ENCODE measurements at regions not wholly inside any gene's neighbourhood (a gene's known extent, or its start where the extent isn't known, plus 50 kb on each side); places are given as distances from the start of the nearest gene placed in this dataset.

DNA sequence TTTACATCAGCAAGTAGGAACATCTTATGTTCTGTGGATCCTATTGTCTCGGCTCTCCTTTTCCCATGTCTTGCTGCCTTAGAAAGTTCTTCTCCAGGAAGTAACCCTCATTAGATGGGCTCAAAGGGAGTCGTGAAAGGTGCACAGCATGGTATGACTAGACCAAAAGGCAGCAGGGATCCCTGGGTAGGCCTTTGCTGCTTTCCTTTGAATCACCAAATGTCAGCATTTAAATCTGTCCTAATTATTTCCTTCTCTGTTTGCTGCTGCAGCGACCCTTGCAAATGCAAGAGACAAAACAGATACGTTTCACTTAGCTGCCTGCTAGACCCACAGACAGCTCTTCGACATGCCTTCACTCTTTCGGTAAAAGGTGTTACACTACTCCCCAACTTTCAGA lies 218.4 kb downstream of the ACTL7B start:
- Histone ChIP-seq H3K4me3 (ENCODE audit: low read depth, low read length) (no peak overlapping the region), H3K36me3 (ENCODE audit: control insufficient read depth, insufficient read depth, low read length) (no peaks in the 10 kb centered on the region), H3K9ac (ENCODE audit: low read depth, low read length) (no peak overlapping the region), H3K4me1 (ENCODE audit: control insufficient read depth, insufficient read depth, low read length) (peaks cover 5% of the 10 kb centered on the region), H3K9me3 (ENCODE audit: control insufficient read depth, insufficient read depth, low read length) (no peaks in the 10 kb centered on the region), H3K27me3 (ENCODE audit: control insufficient read depth, insufficient read depth, low read length) (no peaks in the 10 kb centered on the region)

- no peaks in the 10 kb centered on the region for H3K9me3 ChIP-seq (ENCODE audit: control insufficient read depth, insufficient read depth, low read length)
- H3K36me3 ChIP-seq (ENCODE audit: control insufficient read depth, insufficient read depth, low read length): no peaks in the 10 kb centered on the region
- no peaks in the 10 kb centered on the region for H3K27me3 ChIP-seq (ENCODE audit: control insufficient read depth, insufficient read depth, low read length)
- H3K4me1 ChIP-seq (ENCODE audit: control insufficient read depth, insufficient read depth, low read length): peaks cover 5% of the 10 kb centered on the region
- no peak overlapping the region for H3K4me3 ChIP-seq (ENCODE audit: low read depth, low read length)
- no peak overlapping the region for H3K9ac ChIP-seq (ENCODE audit: low read depth, low read length)
Observed at GRCh38 chr9:108636013-108636412, 219.8 kb downstream of the ACTL7B start.

DNA sequence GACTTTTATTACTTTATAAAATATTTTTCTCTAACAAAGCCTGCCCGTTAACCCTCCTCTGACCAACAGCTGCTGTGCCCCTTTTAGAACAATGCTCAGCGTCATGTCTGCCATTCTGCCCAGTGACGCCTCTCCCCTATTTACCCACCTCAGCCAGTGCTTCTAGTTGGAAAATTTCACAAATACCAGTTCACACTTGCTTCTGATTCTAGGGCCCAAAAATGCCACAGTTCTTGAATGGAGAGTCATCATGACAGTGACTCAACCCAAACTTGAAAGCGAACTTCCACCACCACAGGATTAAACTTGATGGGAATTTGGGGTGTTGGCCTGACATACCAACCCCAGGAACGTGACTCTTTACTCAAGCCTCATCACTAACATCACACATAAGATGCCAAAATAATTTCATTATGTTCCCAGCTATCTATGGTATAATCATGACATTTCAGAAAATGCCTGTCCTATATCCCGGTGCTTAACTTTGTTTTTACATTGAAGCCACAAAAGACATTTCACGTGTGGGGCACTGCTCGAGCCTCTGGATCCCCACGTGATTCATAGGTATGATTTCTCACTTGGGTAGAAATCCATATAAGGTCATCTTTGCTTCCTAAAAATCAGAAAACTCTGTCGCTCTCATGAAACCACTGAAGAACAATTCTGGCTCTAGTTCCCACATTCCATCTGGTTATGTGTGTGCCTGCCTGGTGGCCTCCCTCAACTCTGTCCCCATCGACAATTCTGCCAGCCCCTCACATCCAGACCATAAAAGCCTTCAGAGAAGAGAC lies 220.9 kb downstream of the ACTL7B start:
- H3K9me3 ChIP-seq (ENCODE audit: control insufficient read depth, insufficient read depth, low read length): no peaks in the 10 kb centered on the region
- H3K36me3 ChIP-seq (ENCODE audit: control insufficient read depth, insufficient read depth, low read length): no peaks in the 10 kb centered on the region
- no peak overlapping the region for H3K4me3 ChIP-seq (ENCODE audit: low read depth, low read length)
- no peaks in the 10 kb centered on the region for H3K27me3 ChIP-seq (ENCODE audit: control insufficient read depth, insufficient read depth, low read length)
- H3K4me1 ChIP-seq (ENCODE audit: control insufficient read depth, insufficient read depth, low read length): peaks cover 5% of the 10 kb centered on the region
- H3K9ac ChIP-seq (ENCODE audit: low read depth, low read length): no peak overlapping the region

DNA sequence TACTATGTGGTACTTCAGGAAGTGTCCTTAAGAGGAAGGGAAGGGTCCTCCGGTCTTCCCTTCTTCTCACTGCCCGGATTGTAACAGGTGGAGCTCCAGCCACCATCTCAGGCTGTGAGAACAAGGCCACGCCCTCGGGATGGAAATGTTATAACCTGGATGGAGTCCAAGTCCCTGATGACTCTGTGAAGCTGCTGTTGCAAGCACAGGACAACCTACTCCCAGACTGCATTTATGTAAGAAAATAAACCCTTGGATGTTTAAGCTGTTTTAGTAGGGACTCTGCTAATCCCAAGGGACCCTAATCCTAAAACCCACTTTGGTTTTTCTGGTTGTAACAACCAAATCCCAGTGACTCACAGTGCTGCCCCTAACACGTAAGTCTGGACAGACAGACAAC lies 221.6 kb downstream of the ACTL7B start:
- Histone ChIP-seq H3K9me3 (ENCODE audit: control insufficient read depth, insufficient read depth, low read length) (no peaks in the 10 kb centered on the region), H3K4me3 (ENCODE audit: low read depth, low read length) (no peak overlapping the region), H3K4me1 (ENCODE audit: control insufficient read depth, insufficient read depth, low read length) (peaks cover 5% of the 10 kb centered on the region), H3K36me3 (ENCODE audit: control insufficient read depth, insufficient read depth, low read length) (no peaks in the 10 kb centered on the region), H3K9ac (ENCODE audit: low read depth, low read length) (no peak overlapping the region), H3K27me3 (ENCODE audit: control insufficient read depth, insufficient read depth, low read length) (no peaks in the 10 kb centered on the region)

GRCh38 chr9:108631496-108632285 lies 224.1 kb downstream of the ACTL7B start:
- Histone ChIP-seq H3K9me3 (ENCODE audit: control insufficient read depth, insufficient read depth, low read length) (no peaks in the 10 kb centered on the region), H3K36me3 (ENCODE audit: control insufficient read depth, insufficient read depth, low read length) (no peaks in the 10 kb centered on the region), H3K4me3 (ENCODE audit: low read depth, low read length) (no peak overlapping the region), H3K27me3 (ENCODE audit: control insufficient read depth, insufficient read depth, low read length) (no peaks in the 10 kb centered on the region), H3K9ac (ENCODE audit: low read depth, low read length) (no peak overlapping the region), H3K4me1 (ENCODE audit: control insufficient read depth, insufficient read depth, low read length) (no peaks in the 10 kb centered on the region)

- H3K4me1 ChIP-seq (ENCODE audit: control insufficient read depth, insufficient read depth, low read length): no peaks in the 10 kb centered on the region
- no peak overlapping the region for H3K4me3 ChIP-seq (ENCODE audit: low read depth, low read length)
- H3K9me3 ChIP-seq (ENCODE audit: control insufficient read depth, insufficient read depth, low read length): no peaks in the 10 kb centered on the region
- no peaks in the 10 kb centered on the region for H3K27me3 ChIP-seq (ENCODE audit: control insufficient read depth, insufficient read depth, low read length)
- H3K36me3 ChIP-seq (ENCODE audit: control insufficient read depth, insufficient read depth, low read length): no peaks in the 10 kb centered on the region
- no peak overlapping the region for H3K9ac ChIP-seq (ENCODE audit: low read depth, low read length)
Observed at GRCh38 chr9:108628316-108628715, 227.5 kb downstream of the ACTL7B start.

DNA sequence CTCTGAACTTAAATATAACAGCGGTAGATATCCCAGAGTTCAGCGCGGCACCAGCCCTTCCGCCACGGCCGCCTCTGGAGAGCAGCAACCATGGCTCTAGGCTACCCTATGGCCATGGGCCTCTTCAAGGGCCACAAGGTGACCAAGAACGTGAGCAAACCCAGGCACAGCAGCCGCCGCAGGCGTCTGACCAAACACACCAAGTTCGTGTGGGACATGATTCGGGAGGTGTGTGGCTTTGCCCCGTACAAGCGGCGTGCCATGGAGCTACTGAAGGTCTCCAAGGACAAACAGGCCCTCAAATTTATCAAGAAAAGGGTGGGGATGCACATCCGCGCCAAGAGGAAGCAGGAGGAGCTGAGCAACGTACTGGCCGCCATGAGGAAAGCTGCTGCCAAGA lies 229.0 kb downstream of the ACTL7B start:
- Histone ChIP-seq H3K27me3 (ENCODE audit: control insufficient read depth, insufficient read depth, low read length) (no peaks in the 10 kb centered on the region), H3K9ac (ENCODE audit: low read depth, low read length) (no peak overlapping the region), H3K36me3 (ENCODE audit: control insufficient read depth, insufficient read depth, low read length) (no peaks in the 10 kb centered on the region), H3K9me3 (ENCODE audit: control insufficient read depth, insufficient read depth, low read length) (no peaks in the 10 kb centered on the region), H3K4me1 (ENCODE audit: control insufficient read depth, insufficient read depth, low read length) (no peaks in the 10 kb centered on the region), H3K4me3 (ENCODE audit: low read depth, low read length) (no peak overlapping the region)

- Histone ChIP-seq H3K27me3 (ENCODE audit: control insufficient read depth, insufficient read depth, low read length) (no peaks in the 10 kb centered on the region), H3K4me3 (ENCODE audit: low read depth, low read length) (no peak overlapping the region), H3K9ac (ENCODE audit: low read depth, low read length) (no peak overlapping the region), H3K36me3 (ENCODE audit: control insufficient read depth, insufficient read depth, low read length) (no peaks in the 10 kb centered on the region), H3K9me3 (ENCODE audit: control insufficient read depth, insufficient read depth, low read length) (no peaks in the 10 kb centered on the region), H3K4me1 (ENCODE audit: control insufficient read depth, insufficient read depth, low read length) (no peaks in the 10 kb centered on the region)
Observed at GRCh38 chr9:108621991-108622855, 233.6 kb downstream of the ACTL7B start.

- H3K27me3 ChIP-seq (ENCODE audit: control insufficient read depth, insufficient read depth, low read length): no peaks in the 10 kb centered on the region
- no peaks in the 10 kb centered on the region for H3K4me1 ChIP-seq (ENCODE audit: control insufficient read depth, insufficient read depth, low read length)
- no peak overlapping the region for H3K4me3 ChIP-seq (ENCODE audit: low read depth, low read length)
- H3K36me3 ChIP-seq (ENCODE audit: control insufficient read depth, insufficient read depth, low read length): no peaks in the 10 kb centered on the region
- no peaks in the 10 kb centered on the region for H3K9me3 ChIP-seq (ENCODE audit: control insufficient read depth, insufficient read depth, low read length)
- H3K9ac ChIP-seq (ENCODE audit: low read depth, low read length): no peak overlapping the region
Observed at GRCh38 chr9:108620767-108621166, 235.0 kb downstream of the ACTL7B start.

DNA sequence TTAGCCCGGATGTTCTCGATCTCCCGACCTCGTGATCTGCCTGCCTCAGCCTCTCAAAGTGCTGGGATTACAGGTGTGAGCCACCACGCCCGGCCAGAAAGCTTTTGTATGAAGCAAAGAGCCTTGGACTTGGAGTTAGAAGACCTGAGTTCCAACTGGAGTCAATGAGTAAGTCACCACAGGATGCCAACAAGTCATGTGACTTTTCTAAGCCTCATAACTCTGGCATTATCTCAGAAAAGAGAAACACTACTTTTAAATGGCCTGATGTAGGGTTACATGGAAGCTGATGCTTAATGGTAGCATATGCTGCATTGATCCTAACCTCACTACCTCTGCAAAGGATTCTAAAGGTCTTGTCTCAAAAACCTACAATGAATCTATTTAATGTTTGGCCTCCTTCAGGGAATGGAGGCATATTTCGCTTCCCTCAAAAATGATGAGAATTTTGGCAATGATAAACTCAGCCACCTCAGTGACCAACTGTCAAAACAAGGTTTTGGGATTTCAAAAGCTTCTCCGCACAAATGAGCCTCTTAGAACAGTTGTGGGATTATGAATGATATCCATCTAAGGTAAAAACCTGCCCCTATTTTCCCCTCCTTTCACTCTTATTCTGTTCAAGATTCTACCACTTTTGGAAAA lies 236.8 kb downstream of the ACTL7B start:
- Histone ChIP-seq H3K36me3 (ENCODE audit: control insufficient read depth, insufficient read depth, low read length) (no peaks in the 10 kb centered on the region), H3K27me3 (ENCODE audit: control insufficient read depth, insufficient read depth, low read length) (no peaks in the 10 kb centered on the region), H3K4me1 (ENCODE audit: control insufficient read depth, insufficient read depth, low read length) (no peaks in the 10 kb centered on the region), H3K9me3 (ENCODE audit: control insufficient read depth, insufficient read depth, low read length) (no peaks in the 10 kb centered on the region), H3K4me3 (ENCODE audit: low read depth, low read length) (no peak overlapping the region), H3K9ac (ENCODE audit: low read depth, low read length) (no peak overlapping the region)

DNA sequence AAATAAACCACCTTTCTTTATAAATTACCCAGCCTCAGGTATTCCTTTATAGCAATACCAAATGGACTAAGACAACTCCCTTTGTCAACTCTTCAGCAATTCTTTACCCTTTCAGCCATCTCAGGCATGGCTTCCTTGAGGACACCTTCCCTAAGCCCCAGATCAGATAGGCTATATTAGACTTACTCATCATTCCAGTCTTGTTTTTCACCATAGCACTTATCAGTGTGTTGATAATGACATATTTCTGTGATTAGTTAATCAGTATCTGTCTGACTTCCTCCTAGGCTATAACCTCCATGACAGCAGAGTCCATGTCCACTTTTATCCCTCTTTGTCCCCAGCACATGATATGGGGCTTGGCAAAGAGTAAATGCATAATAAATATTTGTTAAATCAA lies 238.1 kb downstream of the ACTL7B start:
- Histone ChIP-seq H3K27me3 (ENCODE audit: control insufficient read depth, insufficient read depth, low read length) (no peaks in the 10 kb centered on the region), H3K4me1 (ENCODE audit: control insufficient read depth, insufficient read depth, low read length) (no peaks in the 10 kb centered on the region), H3K9ac (ENCODE audit: low read depth, low read length) (no peak overlapping the region), H3K9me3 (ENCODE audit: control insufficient read depth, insufficient read depth, low read length) (no peaks in the 10 kb centered on the region), H3K4me3 (ENCODE audit: low read depth, low read length) (no peak overlapping the region), H3K36me3 (ENCODE audit: control insufficient read depth, insufficient read depth, low read length) (no peaks in the 10 kb centered on the region)

Data from iPS-15b (cell line).